Effector memory CD4-positive, alpha-beta T cell (primary cell): ENCODE measurements at regions not wholly inside any gene's neighbourhood (a gene's known extent, or its start where the extent isn't known, plus 50 kb on each side); places are given as distances from the start of the nearest gene placed in this dataset.
"Not testable (repeated sequence)": the region's sequence is repeated elsewhere in the genome, so short reads cannot be mapped to it uniquely, and the experiment has no call there.

Experiments
- DNase-seq, 3 donors: peaks; one replicate each; pipeline ENCODE4 v3.0.0-alpha.2; 2020
- H3K27ac ChIP-seq: 2 replicates; pipeline ENCODE4 v1.7.0; 2013; ENCODE audit warnings: mild to moderate bottlenecking, low read length, moderate library complexity; ENCODE audit not compliant: insufficient read depth, poor library complexity, severe bottlenecking
- H3K27me3 ChIP-seq: replicated peaks from 2 replicates; pipeline ENCODE4 v1.7.0; 2013; ENCODE audit warnings: mild to moderate bottlenecking, low read length; ENCODE audit not compliant: insufficient read depth, control insufficient read depth, poor library complexity, severe bottlenecking
- H3K36me3 ChIP-seq: 2 replicates; pipeline ENCODE4 v1.7.0; 2013; ENCODE audit warnings: mild to moderate bottlenecking, low read length, moderate library complexity; ENCODE audit not compliant: control insufficient read depth, insufficient read depth
- H3K4me1 ChIP-seq: 2 replicates; pipeline ENCODE4 v1.7.0; 2013; ENCODE audit warnings: low read length, mild to moderate bottlenecking; ENCODE audit not compliant: control insufficient read depth, insufficient read depth, poor library complexity, severe bottlenecking
- H3K4me3 ChIP-seq: 2 replicates; pipeline ENCODE4 v1.7.0; 2013; ENCODE audit warnings: low read length, low read depth, mild to moderate bottlenecking; ENCODE audit not compliant: insufficient read depth, poor library complexity, severe bottlenecking
- H3K9me3 ChIP-seq: 2 replicates; pipeline ENCODE4 v1.7.0; 2013; ENCODE audit warnings: mild to moderate bottlenecking, low read length, moderate library complexity; ENCODE audit not compliant: control insufficient read depth

GRCh38 chr10:42230115-42230514, 408.3 kb downstream of the ZNF33B start:
- not testable (repeated sequence) for H3K9me3 ChIP-seq, H3K27ac ChIP-seq, H3K36me3 ChIP-seq, H3K4me3 ChIP-seq, DNase-seq, H3K4me1 ChIP-seq, H3K27me3 ChIP-seq

- H3K9me3 ChIP-seq, H3K4me3 ChIP-seq, H3K27ac ChIP-seq, H3K27me3 ChIP-seq, H3K36me3 ChIP-seq, H3K4me1 ChIP-seq, DNase-seq: not testable (repeated sequence)
These were observed 410.5 kb downstream of the ZNF33B start for GRCh38 chr10:42227859-42228258.

DNA sequence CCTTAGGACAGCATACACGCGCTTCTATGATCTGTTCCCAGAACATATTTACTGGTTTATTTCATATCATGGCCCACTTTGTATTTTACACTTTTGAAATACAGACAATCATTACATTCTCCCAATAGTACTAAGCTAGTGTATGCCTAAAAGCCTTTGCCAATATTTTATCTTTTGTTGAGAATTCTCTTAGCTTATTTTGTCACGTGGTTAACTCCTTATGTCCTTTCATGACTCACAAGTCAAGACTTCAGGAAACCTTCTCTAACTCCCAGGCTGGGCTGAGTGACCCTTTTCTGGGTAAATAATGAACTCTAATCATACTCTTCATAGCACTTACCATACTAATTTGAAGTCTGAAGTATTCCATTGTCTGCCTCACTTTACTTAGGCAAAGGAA, 444.8 kb downstream of the ZNF33B start:
- DNase-seq, H3K36me3 ChIP-seq, H3K9me3 ChIP-seq, H3K4me3 ChIP-seq, H3K27ac ChIP-seq, H3K4me1 ChIP-seq, H3K27me3 ChIP-seq: not testable (repeated sequence)

DNA sequence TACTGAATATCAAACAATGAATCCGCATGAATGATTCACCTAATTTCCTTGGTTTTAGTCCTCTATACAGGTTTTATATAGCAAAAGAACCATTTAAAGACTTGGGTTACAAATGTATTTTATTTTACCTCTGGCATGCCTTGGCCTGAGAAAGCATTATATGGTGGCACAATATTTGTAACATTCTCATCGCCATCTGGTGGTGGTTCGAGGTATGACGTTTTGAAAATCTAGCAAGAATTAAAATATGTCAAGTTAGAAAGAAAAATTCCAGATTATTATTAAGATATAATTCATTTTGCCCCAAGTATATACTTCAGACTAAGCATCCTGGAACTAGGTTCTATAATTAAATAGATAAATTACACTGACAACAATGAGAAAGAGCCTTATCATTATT, 445.9 kb downstream of the ZNF33B start:
- H3K27ac ChIP-seq, H3K4me3 ChIP-seq, H3K4me1 ChIP-seq, H3K9me3 ChIP-seq, H3K36me3 ChIP-seq, H3K27me3 ChIP-seq: not testable (repeated sequence)
- peak in 1 of 3 donors; percentile 3 for DNase-seq

- H3K9me3 ChIP-seq, H3K4me1 ChIP-seq, DNase-seq, H3K4me3 ChIP-seq, H3K27me3 ChIP-seq, H3K36me3 ChIP-seq, H3K27ac ChIP-seq: not testable (repeated sequence)
These were observed 450.7 kb downstream of the ZNF33B start for GRCh38 chr10:42187501-42188195.

GRCh38 chr10:42177793-42178689, 460.3 kb downstream of the ZNF33B start:
- H3K27ac ChIP-seq, H3K36me3 ChIP-seq, H3K9me3 ChIP-seq, H3K4me3 ChIP-seq, H3K4me1 ChIP-seq, DNase-seq, H3K27me3 ChIP-seq: not testable (repeated sequence)

DNA sequence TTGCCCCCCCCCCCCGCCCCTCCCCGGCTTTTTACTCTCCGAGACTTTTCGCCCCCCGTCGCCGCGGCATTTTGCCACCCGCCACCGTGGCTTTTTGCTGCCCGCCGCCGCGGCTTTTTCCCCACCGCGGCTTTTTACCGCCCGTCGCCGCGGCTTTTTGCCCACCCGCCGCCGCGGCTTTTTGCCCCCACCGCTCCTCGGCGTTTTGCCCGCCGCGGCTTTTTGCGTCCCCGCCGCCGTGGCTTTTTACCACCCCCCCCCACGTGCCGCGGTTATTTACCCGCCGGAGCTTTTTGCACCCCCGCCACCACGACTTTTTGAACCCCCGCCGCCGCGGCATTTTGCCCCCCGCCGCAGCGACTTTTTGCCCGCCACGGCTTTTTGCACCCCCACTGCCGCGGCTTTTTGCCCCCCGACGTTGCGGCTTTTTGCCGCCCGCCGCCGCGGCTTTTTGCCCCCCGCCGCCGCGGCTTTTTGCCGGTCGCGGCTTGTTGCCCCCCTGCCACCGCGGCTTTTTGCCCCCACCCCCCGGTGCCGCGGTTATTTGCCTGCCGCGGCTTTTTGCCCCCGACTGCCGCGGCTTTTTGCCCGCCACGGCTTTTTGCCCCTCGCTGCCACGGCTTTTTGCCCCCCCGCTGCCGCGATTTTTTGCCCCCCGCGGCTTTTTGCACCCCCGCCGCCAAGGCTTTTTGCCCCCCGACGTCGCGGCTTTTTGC, 461.1 kb downstream of the ZNF33B start:
- DNase-seq, result no peak
- Histone ChIP-seq H3K9me3 (no peaks in the 10 kb centered on the region), H3K4me3 (no peak overlapping the region), H3K4me1 (no peaks in the 10 kb centered on the region), H3K27ac (no peak overlapping the region), H3K27me3 (peaks cover 5% of the 10 kb centered on the region), H3K36me3 (no peaks in the 10 kb centered on the region)

DNA sequence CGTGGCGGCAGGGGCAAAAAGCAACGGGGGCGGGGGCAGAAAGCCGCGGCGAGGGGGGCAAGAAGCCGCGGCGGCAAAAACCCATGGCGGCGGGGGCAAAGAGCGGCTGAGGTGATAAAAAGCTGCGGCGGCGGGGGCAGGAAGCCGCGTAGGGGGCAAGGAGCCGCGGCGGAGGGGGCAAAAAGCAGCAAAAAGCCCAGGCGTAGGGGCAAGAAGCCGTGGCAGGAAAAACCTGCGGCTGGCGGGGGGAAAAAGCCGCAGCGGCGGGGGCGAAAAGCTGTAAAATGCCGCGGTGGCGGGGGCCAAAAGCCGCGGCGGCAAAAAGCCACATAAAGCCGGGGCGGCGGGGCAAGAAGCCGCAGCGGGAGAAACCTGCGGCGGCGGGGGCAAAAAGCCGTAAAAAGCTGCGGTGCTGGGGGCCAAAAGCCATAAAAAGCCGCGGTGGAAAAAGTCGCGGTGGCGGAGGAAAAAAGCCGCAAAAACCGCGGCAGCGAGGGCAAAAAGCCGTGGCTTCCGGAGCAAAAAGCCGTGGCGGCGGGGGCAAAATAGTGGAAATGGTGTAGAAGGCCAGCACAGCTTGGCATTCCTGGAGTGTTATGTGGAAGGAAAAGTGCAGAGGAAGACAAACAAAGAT, 487.8 kb downstream of the ZNF33B start:
- H3K36me3 ChIP-seq, result no peaks in the 10 kb centered on the region
- no peaks in the 10 kb centered on the region for H3K27me3 ChIP-seq
- no peak overlapping the region for H3K27ac ChIP-seq
- no peaks in the 10 kb centered on the region for H3K4me1 ChIP-seq
- H3K4me3 ChIP-seq, result no peak overlapping the region
- DNase-seq, result no peak
- no peaks in the 10 kb centered on the region for H3K9me3 ChIP-seq

GRCh38 chr10:42149722-42150427, 488.5 kb downstream of the ZNF33B start:
- Histone ChIP-seq H3K27ac (no peak overlapping the region), H3K9me3 (no peaks in the 10 kb centered on the region)

More at GRCh38 chr10:42149722-42150427, 488.5 kb downstream of the ZNF33B start:
- Histone ChIP-seq H3K36me3 (no peaks in the 10 kb centered on the region), H3K4me1 (no peaks in the 10 kb centered on the region), H3K4me3 (no peak overlapping the region), H3K27me3 (no peaks in the 10 kb centered on the region)
- DNase-seq, result peak in 1 of 3 donors; percentile 0
